B cell (primary cell): ENCODE measurements at regions not wholly inside any gene's neighbourhood (a gene's known extent, or its start where the extent isn't known, plus 50 kb on each side); places are given as distances from the start of the nearest gene placed in this dataset.

Experiments used
- CTCF ChIP-seq: fragments of 200-600 bp; IDR thresholded peaks from one replicate; pipeline ENCODE4 v1.8.0; 2022; ENCODE audit warnings: antibody characterized with exemption, mild to moderate bottlenecking
- EZH2 ChIP-seq: IDR thresholded peaks from 2 replicates; pipeline ENCODE4 v1.6.1; 2012; ENCODE audit warnings: borderline replicate concordance, low read depth, mild to moderate bottlenecking, moderate library complexity, low read length; ENCODE audit not compliant: insufficient read depth, poor library complexity, severe bottlenecking

DNA sequence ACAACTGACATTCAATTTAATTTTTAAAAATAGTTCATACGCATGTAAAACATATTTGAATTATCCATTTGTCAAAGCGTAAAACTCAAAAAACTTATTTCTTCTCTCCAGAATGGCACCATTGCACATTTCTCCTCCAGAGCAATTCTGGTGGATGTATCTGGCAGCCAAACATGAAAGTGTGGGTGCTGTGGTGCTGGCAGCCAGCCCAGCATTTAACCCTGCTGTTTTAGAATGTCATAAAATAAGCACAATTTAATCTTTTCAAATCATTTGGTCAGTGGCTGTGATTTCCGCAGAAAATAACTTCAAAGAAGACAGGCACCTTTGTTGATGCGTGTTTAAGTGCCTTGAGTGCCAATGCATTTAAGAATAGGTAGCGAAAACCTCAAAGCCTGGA lies 302.7 kb upstream of the MEOX2 start:
- TF ChIP-seq CTCF (no peak), EZH2 (no peak)
